GM18907 (cell line): ENCODE measurements at regions not wholly inside any gene's neighbourhood (a gene's known extent, or its start where the extent isn't known, plus 50 kb on each side); places are given as distances from the start of the nearest gene placed in this dataset.

ENCODE experiments used
- ATAC-seq: cut with Tn5 transposase; IDR thresholded peaks from one replicate; pipeline ENCODE4 v1.9.1; 2021; ENCODE audit warnings: mild to moderate bottlenecking, moderate library complexity; ENCODE audit not compliant: unreplicated experiment

- ATAC-seq: no peak
These were observed 334.5 kb upstream of the UMPS start for GRCh38 chr3:124395584-124396338.

DNA sequence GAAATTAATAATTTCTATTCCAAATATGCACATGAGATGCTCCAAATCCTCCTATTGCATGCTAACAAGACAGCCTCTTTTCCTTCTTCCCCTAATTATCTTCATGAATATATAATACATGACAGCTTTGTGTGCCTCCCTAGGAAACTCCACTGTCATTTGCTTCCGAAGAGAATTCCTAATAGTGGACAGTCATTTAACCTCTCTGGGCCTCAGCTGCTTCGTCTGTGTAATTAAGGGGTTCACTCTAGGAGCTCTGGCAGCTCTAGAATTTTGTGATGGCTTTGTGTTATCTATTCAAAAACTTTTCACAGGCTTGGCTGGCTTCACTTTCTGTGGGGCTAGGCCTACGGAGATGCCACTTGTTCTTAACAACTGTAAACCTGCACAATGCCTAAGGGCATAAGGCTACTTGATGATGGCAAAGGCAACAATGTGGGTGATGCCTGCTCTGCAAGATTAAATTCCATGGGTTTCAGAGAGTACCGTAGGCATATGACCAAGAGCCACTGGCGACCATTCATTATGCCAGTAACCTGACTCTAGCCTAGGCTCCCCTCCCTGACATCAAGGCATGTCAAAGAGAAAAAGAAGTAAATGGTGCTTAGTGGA is 333.8 kb upstream of the UMPS start:
- no peak for ATAC-seq

GRCh38 chr3:124397088-124397487 is 333.2 kb upstream of the UMPS start:
- no peak for ATAC-seq

DNA sequence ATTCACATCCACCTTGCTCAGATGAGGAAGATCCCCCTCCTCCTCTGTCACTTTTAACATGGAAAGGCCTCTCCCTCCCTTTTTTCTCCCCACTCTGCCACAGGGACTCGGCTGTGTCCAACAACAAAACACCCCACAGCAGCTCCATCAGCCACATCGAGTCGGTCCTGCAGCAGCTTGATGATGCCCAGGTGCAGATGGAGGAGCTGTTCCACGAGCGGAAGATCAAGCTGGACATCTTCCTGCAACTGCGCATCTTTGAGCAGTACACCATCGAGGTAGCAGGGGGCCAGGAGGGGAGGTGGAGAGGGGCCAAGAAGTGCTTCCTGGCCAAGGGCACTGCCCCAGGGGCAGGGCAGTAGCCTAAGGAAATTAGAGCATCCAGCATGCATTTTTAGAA is 331.7 kb upstream of the UMPS start:
- no peak for ATAC-seq

GRCh38 chr3:124401843-124402242 is 328.4 kb upstream of the UMPS start:
- ATAC-seq: no peak

DNA sequence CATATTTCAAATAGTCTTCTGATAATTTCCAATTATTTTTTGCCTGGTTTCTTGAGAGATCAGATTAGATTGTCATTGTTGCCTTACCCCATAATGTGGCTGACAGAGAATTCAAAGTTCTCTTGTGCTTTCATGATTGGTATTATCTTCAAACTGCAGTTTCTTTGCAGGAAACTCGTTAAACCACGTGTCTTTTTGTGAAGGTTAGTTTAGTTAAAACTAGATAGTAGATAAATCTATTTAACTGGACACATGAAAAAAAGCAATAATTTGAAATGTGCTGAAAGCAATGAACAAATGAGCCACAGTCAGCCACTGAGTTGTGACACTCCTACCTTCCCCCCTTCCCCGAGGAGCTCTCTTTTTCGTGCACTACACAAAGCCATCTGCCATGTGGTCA is 327.5 kb upstream of the UMPS start:
- ATAC-seq: no peak

GRCh38 chr3:124404621-124405020 is 325.6 kb upstream of the UMPS start:
- no peak for ATAC-seq

GRCh38 chr3:124407260-124407659 is 323.0 kb upstream of the UMPS start:
- ATAC-seq: no peak

- ATAC-seq: no peak
These were observed 320.5 kb upstream of the UMPS start for GRCh38 chr3:124409650-124410275.

GRCh38 chr3:124410471-124410870 is 319.8 kb upstream of the UMPS start:
- ATAC-seq: no peak

GRCh38 chr3:124411728-124412127 is 318.5 kb upstream of the UMPS start:
- ATAC-seq: no peak

- no peak for ATAC-seq
These were observed 317.6 kb upstream of the UMPS start for GRCh38 chr3:124412644-124413043.

GRCh38 chr3:124413393-124413792 is 316.9 kb upstream of the UMPS start:
- ATAC-seq: no peak

DNA sequence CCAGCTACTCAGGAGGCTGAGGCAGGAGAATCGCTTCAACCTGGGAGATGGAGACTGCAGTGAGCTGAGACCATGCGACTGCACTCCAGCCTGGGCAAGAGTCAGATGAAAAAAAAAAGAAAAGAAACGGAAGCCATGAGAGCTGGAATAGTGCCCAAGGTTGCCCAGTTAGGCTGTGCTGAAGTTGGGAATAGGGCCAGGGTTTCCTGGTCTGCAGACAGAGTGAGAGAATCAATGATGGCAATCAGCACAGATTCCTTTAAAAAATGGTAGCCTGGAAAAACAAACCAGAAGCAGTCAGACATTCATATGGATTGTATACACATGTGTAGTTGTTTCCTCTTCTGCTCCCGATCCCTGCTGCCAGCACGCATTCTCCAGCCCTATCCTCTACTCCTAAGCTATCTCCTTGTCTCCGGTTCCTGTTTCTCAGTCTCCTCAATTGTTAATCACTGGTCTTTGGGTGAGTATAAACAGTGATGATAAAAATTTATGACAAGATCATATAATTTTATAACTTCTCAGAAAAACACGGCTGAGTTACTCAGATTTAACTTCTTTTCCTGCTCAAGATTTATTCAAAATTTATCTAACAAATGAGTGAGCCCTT is 316.2 kb upstream of the UMPS start:
- no peak for ATAC-seq

- no peak for ATAC-seq
These were observed 314.7 kb upstream of the UMPS start for GRCh38 chr3:124415446-124415960.

DNA sequence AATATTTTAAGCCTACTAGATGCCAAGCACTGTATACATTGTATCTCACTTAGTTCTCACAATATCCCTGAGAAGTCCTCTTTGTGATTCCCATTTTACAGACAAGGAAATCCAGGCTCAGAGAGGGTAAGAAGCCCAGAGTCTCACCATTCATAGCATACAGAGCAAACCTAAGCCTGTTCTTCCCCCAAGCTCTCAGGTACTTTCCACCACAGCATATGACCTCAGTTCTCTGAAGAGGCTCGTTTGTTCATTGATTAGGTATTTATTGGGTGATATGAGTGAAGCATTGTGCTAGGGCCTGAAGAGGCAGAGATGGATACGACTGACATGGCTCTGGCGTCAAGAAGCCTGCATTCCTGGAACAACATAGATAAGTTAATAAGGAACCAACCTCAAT is 310.9 kb upstream of the UMPS start:
- ATAC-seq: no peak

- no peak for ATAC-seq
These were observed 309.9 kb upstream of the UMPS start for GRCh38 chr3:124420392-124420791.

DNA sequence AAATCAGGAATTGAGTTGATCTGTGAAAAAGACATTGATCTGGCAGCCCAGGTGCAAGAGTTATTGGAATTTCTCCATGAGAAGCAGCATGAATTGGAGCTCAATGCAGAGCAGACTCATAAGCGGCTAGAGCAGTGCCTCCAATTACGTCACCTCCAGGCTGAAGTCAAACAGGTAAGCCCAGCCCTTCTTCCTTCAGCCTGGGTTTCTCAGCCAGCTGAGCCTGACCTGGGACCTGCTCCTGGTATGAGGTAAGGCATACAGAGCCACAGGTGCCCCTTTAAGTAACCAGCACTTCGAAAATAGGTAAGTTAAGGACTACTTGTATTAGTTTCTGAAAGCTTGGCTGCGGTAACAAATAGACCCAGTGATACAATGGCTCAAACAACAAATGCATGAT is 307.4 kb upstream of the UMPS start:
- ATAC-seq: no peak

- ATAC-seq: no peak
These were observed 305.9 kb upstream of the UMPS start for GRCh38 chr3:124424396-124424795.

GRCh38 chr3:124425972-124426371 is 304.3 kb upstream of the UMPS start:
- ATAC-seq: no peak

DNA sequence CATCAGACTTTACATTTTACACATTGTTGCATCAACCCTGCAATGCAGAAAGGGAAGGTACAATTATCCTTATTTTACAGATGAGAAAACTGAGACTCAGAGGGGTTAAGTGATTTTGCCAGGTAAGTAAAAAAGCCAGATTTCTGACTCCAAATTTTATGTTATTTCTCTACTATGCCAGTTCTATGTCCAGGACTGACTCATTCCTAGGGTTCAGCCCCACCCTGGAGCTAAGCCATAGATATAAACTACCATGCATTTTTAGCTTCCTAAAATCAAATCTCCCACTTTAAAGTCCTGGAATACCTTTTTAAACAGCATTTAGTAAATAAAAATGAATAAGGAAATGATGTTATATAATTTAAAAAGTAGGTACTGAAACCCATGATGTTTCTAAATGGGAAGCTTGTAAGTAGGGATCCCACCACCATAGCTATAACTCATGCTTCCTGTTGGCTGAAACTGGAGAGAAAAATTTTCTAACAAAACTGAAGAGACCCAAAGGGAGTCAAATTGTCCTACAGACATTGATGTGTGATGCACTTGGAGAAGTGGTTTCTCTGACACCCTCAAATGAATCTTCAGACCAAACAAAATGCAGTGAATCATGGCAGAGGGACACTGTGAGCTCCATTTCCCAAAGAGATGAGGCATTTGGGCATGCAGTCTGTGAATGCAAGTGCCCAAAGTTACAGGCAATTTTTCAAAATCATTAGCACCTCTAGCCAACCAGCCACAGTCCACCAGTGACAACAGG is 301.7 kb upstream of the UMPS start:
- no peak for ATAC-seq
